ENCODE measurements at regions not wholly inside any gene's neighbourhood (a gene's known extent, or its start where the extent isn't known, plus 50 kb on each side); places are given as distances from the start of the nearest gene placed in this dataset.
A peak's percentile ranks its signal among the peaks of the same experiment; 100 is the strongest.

GRCh38 chr4:63831590-63832155 is 577.6 kb downstream of the TECRL start:
- Histone ChIP-seq H3K36me3 (no peaks in the 10 kb centered on the region), H3K27ac (no peak overlapping the region), H3K4me3 (no peak overlapping the region), H3K9me3 (no peaks in the 10 kb centered on the region), H3K4me1 (no peaks in the 10 kb centered on the region), H3K27me3 (no peaks in the 10 kb centered on the region)
- no peak for ATAC-seq
- peak in 2 of 4 donors; percentile 10 to 43 for DNase-seq
- intact Hi-C loops (cut with DNase I) = no loop called here
- no peak for TF ChIP-seq CTCF (IDR thresholded peaks at IDR 0.05)

DNA sequence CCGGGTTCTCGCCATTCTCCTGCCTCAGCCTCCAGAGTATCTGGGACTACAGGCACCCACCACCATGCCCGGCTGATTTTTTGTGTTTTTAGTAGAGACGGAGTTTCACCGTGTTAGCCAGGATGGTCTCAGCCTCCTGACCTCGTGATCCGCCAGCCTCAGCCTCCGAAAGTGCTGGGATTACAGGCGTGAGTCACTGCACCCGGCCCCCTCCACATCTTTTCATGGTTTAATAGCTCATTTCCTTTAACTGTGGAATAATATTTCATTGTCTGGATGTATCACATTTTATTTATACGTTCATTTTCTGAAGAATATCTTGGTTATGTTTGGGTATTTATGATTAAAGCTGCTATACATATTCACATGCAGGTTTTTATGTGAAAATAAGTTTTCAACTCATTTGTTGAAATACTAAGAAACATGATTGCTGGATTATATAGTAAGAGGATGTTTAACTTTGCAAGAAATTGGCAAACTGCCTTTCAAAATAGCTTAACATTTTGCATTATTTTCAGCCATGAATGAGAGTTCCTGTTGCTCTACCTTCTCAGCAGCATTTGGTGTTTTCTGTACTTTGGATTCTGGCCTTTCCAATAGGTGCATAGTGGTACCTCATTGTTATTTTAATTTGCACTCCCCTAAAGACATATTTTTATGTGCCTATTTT is 591.9 kb downstream of the TECRL start:
- no peak for TF ChIP-seq CTCF (IDR thresholded peaks at IDR 0.05)
- no peaks in the 10 kb centered on the region for H3K36me3 ChIP-seq
- no peak overlapping the region for H3K27ac ChIP-seq
- no peak overlapping the region for H3K4me3 ChIP-seq
- peaks cover 0 to 2% of the 10 kb centered on the region in 2 donors for H3K9me3 ChIP-seq
- H3K4me1 ChIP-seq = no peaks in the 10 kb centered on the region
- no peak for DNase-seq
- intact Hi-C loops (cut with DNase I) = no loop called here
- no peak for ATAC-seq
- no peaks in the 10 kb centered on the region for H3K27me3 ChIP-seq

- Histone ChIP-seq H3K27me3 (no peaks in the 10 kb centered on the region), H3K27ac (no peak overlapping the region), H3K4me1 (no peaks in the 10 kb centered on the region), H3K36me3 (no peaks in the 10 kb centered on the region), H3K4me3 (no peak overlapping the region), H3K9me3 (peaks cover 0 to 2% of the 10 kb centered on the region in 2 donors)
- no peak for ATAC-seq
- TF ChIP-seq CTCF (IDR thresholded peaks at IDR 0.05) = no peak
- DNase-seq = peak in 1 of 4 donors; percentile 24
- intact Hi-C loops (cut with DNase I) = no loop called here
These were observed 594.9 kb downstream of the TECRL start for GRCh38 chr4:63814171-63814964.

- DNase-seq (no peak), ATAC-seq (no peak)
- Histone ChIP-seq H3K4me1 (no peaks in the 10 kb centered on the region), H3K4me3 (no peak overlapping the region), H3K27ac (no peak overlapping the region), H3K27me3 (no peaks in the 10 kb centered on the region), H3K36me3 (no peaks in the 10 kb centered on the region), H3K9me3 (no peaks in the 10 kb centered on the region)
- TF ChIP-seq CTCF (IDR thresholded peaks at IDR 0.05) = no peak
- intact Hi-C loops (cut with DNase I) = no loop called here
These were observed 610.1 kb downstream of the TECRL start for GRCh38 chr4:63799166-63799565.

GRCh38 chr4:63795301-63795700 is 613.9 kb downstream of the TECRL start:
- no peak overlapping the region for H3K27ac ChIP-seq
- H3K4me3 ChIP-seq = no peak overlapping the region
- TF ChIP-seq CTCF (IDR thresholded peaks at IDR 0.05) = no peak
- DNase-seq (no peak), ATAC-seq (no peak)
- H3K27me3 ChIP-seq = no peaks in the 10 kb centered on the region
- intact Hi-C loops (cut with DNase I) = no loop called here
- H3K36me3 ChIP-seq = no peaks in the 10 kb centered on the region
- no peaks in the 10 kb centered on the region for H3K9me3 ChIP-seq
- no peaks in the 10 kb centered on the region for H3K4me1 ChIP-seq
